ENCODE measurements at regions not wholly inside any gene's neighbourhood (a gene's known extent, or its start where the extent isn't known, plus 50 kb on each side); places are given as distances from the start of the nearest gene placed in this dataset.
"Not testable (repeated sequence)": the region's sequence is repeated elsewhere in the genome, so short reads cannot be mapped to it uniquely, and the experiment has no call there.

GRCh38 chr5:92086059-92086811, 703.1 kb upstream of the ARRDC3 start:
- no peak for DNase-seq

GRCh38 chr5:92081958-92082712, 699.0 kb upstream of the ARRDC3 start:
- DNase-seq, result no peak

DNA sequence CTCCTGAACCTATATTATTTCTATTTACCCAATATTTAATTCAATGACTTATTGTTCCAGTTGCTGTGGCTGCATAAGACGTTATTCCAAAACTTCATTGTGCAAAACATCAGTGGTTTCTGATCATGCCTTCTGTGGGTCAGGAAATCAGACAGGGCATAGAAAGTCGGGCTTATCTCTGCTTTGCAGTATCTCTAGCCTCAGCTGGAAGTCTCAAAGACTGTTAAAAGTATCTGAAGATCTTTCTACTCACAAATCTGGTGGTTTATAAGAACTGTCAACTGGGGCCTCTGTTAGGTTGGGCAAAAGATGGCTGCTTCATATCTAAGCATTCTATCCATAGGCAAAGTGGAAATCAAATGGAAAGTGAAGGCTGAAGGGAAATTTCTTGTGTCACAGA, 687.7 kb upstream of the ARRDC3 start:
- DNase-seq, result no peak

DNA sequence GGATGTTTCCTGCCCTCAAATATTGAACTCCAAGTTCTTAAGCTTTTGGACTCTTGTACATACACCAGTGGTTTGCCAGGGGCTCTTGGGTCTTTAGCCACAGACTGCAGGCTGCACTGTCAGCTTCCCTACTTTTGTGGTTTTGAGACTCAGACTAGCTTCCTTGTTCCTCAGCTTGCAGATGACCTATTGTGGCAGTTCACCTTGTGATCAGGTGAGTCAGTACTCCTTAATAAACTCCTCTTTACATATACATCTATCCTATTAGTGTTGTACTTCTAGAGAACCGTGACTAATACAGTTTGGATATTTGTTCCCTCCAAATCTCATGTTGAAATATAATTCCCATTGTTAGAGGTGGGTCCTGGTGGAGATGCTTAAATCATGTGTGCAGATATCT, 681.9 kb upstream of the ARRDC3 start:
- DNase-seq, result no peak

DNA sequence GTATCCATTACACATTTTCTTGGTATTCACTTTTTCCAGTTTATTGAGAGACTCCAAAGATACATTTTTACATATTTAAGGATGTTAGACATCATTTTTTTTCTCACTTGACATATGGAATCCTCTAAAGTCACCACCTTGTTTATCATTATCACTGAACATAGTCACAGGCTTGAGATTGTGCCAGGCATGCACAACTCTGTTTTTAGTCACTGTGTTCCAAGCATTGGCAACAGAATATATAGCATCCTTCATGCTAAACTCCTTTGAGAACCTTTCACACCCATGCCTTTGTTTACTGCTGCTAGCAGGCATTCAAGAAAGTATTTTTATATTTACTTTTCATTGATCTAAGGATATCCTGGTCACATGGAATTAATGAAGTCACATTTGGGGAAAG, 668.6 kb upstream of the ARRDC3 start:
- DNase-seq, result no peak

DNA sequence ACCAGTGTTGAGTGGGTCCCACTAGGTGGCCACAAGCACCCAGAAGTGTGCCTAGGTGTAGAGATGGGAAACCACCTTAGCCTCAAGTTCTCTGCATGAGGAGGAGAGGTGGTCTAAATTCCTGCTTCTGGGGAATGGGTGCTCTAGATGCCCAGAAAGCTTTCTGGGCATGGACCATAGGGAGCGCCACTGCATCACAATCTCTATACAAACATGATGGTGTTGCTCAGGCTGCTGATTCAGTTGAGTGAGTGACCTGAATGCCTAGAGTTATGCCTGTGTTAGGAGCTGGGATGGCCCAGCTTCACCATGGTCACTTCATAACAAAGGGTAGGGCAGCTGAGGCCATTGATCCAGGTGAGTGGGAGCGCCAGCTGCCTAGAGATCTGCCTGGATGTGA, 667.9 kb upstream of the ARRDC3 start:
- no peak for DNase-seq

DNA sequence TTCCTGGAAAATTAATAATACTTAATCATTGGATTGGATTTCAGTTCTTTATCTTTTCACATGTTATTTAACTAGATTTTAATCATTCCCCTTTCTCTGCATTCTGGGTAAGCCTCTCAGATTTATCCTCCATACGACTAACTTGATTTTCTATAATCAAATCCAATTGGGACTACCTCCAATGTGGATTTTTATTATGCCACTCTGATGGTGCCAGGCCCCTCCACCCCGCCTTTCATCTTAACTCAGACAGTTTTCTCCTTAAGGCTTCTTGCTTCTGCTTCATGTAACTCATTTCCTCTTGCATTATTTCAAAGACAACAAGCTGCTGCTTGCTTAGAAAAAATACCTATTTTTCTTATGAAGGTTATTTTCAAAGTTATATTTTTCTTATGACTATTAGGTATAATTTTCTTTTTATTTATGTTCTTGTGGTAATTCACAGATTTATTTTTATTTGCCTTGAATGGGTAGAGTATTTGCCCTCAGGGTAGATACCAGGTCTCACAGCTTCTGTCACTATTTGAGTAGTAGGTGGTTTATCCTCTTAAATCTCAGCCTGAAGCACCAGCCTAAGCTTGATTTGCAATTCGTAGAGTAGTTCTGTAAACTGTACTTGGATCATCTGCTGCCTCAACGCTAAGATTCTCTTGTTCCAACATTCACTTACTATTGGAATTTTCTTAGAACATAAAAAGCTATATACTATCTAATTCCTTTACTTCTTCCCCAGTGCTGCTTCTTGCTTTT, 659.0 kb upstream of the ARRDC3 start:
- no peak for DNase-seq

GRCh38 chr5:92041206-92041605, 658.1 kb upstream of the ARRDC3 start:
- no peak for DNase-seq

DNA sequence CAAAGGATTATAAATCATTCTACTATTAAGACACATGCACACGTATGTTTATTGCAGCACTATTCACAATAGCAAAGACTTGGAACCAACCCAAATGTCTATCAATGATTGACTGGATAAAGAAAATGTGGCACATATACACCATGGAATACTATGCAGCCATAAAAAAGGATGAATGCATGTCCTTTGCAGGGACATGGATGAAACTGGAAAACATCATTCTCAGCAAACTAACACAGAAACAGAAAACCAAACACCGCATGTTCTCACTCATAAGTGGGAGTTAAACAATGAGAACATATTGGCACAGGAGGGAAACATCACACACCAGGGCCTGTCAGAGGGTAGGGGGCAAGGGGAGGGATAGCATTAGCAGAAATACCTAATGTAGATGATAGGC, 646.7 kb upstream of the ARRDC3 start:
- DNase-seq, result not testable (repeated sequence)

- no peak for DNase-seq
Observed at GRCh38 chr5:92023555-92023954, 640.4 kb upstream of the ARRDC3 start.

DNA sequence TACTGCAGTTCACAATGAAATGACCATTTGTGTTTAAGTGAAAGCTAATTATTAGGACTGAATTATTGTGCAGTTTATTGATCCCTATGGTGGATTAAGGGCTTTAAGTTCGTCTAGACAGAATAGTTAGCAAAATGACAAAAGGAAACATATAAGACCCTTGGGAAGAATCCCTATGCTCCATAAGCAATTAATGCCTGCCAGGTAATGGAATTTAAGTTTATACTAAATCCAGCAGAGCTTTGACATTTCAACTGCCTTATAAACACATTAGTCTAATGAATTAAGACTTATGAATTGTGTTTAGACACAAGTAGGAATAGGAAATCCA, 640.0 kb upstream of the ARRDC3 start:
- no peak for DNase-seq

DNA sequence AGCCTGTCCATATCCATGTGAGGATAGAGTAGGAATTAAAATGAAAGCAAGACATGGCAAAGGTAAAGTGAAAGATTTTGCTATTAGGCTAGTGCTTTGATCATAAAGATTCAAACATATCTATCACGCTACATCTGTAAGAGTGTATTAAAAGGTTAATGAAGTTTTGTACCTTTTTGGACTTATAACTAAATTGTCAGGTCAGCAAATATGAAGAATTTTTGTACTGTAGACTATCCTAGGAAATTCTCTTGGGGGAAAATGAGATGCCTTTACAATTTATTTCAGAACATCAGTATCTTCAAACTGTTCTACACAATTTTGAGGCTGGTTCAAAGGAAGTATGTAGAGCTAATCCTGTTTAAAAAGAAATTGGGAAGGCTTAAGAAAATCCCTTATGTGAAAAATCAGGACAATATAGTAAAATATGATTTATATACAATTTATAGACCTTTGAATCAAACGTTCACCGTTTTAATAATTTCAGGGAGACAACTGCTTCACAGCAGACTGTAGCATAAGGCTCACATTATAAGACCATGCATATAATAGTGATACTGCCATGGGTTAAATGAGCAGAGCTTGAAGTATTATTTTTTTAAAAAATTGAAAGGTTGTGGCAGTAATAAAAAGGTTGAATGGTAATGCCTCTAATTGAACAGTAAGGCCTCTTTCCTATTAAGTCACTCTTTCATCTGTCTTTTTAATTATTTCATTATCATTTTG, 639.5 kb upstream of the ARRDC3 start:
- no peak for DNase-seq

DNA sequence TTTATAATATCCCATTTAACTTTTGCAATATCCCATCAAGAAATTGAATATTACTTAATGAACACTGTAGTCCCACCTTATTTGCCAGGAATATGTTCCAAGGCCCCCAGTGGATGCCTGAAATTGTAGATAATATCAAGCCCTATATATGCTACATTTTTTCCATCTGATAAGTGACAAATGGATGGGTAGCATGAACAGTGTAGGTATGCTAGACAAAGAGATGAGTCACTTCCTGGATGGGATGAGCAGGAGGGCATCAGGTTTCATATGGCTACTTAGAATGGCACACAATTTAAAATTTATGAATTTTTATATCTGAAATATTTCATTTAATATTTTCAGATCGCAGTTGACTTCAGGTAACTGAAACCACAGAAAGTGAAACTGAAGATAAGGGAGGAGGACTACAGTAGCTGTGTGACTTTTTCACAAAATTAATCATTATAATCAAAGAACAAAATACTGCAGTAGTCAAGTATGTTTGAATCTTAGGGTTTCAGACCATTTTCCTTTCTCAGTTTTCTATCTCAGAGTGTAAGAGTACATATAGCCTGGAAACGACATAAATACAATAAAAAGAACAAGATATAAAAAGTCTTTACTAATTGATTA, 636.4 kb upstream of the ARRDC3 start:
- DNase-seq, result no peak

DNA sequence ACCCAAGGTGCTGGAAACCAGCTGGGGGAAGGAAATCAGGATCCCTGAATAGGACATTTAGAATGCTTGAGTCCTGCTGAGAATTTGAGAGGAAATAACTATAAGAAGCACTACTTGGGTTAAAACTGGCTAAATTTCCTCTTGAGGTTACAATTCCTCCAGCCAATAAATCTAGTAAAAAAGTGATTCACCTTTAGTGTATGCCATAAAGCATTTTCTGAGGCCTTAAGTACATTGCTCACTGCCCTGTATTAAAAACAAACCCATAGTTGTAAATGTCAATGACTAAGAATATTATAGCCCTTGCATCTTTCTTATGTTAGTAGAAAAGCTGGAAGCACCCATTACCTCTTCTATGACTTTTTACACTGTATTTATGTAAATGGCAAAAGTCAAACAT, 634.7 kb upstream of the ARRDC3 start:
- DNase-seq, result no peak

GRCh38 chr5:92011845-92012244, 628.7 kb upstream of the ARRDC3 start:
- DNase-seq, result not testable (repeated sequence)

DNA sequence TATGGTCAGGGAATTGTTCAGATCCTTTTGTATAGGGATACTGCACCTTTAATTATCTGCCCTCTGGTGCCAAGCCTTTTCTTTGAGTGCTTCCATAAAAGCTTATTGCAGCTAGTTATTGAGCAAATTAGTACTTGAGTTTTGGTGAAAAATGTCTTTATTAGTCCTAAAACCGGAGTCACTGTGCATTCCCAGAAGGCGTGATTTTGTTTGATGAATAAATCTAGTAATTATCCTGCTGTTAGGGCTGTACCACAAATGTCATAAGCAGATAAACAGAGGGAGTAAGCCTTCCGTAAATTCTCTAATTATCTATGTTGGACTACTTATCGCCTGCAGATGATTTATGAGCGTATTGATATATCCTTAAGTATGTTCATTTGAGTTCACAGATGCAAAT, 620.7 kb upstream of the ARRDC3 start:
- no peak for DNase-seq

- no peak for DNase-seq
Observed at GRCh38 chr5:92002721-92003274, 619.7 kb upstream of the ARRDC3 start.

DNA sequence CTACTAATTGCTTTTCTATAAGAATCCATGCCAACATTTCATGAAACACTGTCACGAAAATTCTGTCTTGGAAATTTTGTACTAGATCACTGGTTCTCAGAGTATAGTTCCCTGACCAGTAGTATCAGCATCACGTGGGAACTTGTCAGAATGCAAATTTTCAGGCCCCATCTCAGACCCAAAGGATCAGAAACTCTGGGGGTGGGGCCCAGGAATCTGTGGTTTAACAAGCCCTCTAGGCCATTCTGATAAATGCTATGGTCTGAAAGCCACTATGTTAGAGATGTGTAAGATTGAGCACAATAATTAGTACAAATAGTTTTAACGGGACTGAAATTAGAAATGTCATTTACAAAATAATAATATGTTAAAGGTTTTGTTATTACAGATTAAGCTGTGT, 615.7 kb upstream of the ARRDC3 start:
- DNase-seq, result no peak

DNA sequence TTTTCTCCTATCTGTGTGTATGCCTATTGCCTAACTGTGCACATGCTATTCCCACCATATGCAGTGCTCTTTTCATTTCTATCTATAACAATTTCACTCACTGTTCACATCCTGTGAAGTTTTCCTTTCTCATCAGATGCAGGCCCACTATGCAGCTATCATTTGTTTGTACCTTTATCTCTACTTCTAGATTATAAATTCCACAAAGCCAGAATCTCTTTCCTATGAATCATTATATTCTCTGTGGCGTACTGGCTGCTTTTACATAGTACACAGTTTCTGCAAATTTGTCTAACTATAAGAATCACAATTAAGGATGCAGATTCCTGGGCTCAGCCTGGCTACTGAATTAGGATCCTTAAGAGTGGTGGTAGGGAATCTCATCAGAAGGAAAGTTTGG, 600.8 kb upstream of the ARRDC3 start:
- no peak for DNase-seq

DNA sequence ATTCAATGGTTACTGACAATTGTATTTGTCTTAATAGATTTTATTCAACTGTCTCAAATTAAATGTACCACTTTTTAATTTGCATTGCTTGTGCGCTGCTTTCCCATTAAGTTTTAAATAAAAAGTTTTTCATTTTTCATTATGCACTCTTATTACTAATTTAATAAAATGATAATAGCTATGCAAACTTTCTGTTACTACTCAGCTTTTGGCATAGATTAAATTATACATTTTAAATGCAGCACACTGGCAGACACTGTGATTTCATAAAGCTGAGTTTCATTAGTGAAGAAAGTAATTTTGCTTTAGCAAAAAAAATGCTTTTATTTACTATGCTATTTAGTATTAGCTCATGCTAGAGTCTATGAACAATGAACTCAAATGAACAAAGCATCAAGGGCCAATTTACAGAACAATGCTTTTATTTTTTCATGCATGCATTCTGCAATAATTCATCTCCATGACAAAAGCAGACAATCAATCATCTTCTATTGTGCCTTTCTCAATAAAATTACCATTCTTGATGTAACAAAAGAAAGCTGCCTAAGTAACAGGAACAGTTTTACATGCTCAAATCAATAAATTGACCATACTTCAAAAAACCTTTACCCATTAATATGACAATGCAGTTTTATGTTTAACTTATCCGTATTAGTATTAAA, 595.2 kb upstream of the ARRDC3 start:
- no peak for DNase-seq

DNA sequence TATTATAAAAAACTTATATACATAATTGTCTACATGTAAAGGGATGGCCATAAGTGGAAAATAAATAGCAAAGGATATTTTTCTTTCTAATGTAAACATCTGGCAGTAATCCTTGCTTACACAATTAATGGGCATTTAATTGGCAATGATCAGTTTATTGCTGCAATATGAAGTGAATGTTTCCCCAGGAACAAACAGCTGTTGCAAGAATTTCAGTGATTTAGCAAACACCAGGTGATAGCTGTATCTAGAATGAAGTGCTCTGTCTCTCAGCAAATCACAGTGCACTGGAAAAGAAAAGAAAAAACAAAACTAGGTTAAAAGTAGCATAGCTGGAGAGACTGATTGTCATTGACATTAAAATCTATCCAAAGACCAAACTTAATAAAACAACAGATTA, 594.5 kb upstream of the ARRDC3 start:
- no peak for DNase-seq

GRCh38 chr5:91976451-91976850, 593.3 kb upstream of the ARRDC3 start:
- DNase-seq, result no peak
